Naive thymus-derived CD8-positive, alpha-beta T cell (primary cell): ENCODE measurements at regions not wholly inside any gene's neighbourhood (a gene's known extent, or its start where the extent isn't known, plus 50 kb on each side); places are given as distances from the start of the nearest gene placed in this dataset.
"Not testable (repeated sequence)": the region's sequence is repeated elsewhere in the genome, so short reads cannot be mapped to it uniquely, and the experiment has no call there.

Experiments used
- ATAC-seq, 2 donors: fragments of 150-1000 bp; cut with Tn5 transposase in 1 of 2; sonication (Bioruptor Pico), chemical (Tn5 transposase) in 1 of 2; 1 replicate in 1 of 2; 2 replicates in 1 of 2; pipeline ENCODE4 v1.10.0; 2021; ENCODE audit warnings: mild to moderate bottlenecking in 2 of 2, moderate library complexity in 2 of 2
- POLR2A ChIA-PET: fragments of 350-600 bp; sonication (Branson Sonifier 250); formaldehyde crosslinking; loops from one replicate; lab custom pipeline; 2021; ENCODE audit warnings: antibody characterized with exemption; lab: Charles Lee
- DNase-seq, 10 donors: peaks; one replicate each; pipeline versions ENCODE4 v3.0.0 to v3.0.0-alpha.2; 2020 to 2022
- H3K27ac Mint-ChIP-seq, 10 donors: one replicate each; pipeline ENCODE4 v1.8.0; 2020 to 2022; ENCODE audit warnings: mild to moderate bottlenecking in 10 of 10, mixed read lengths in 10 of 10, moderate library complexity in 4 of 10, inconsistent platforms in 1 of 10
- H3K27me3 Mint-ChIP-seq, 5 donors: one replicate each; pipeline ENCODE4 v1.8.0; 2021 to 2022; ENCODE audit warnings: mixed read lengths in 5 of 5
- H3K36me3 Mint-ChIP-seq, 3 donors: one replicate each; pipeline ENCODE4 v1.8.0; 2020 to 2022; ENCODE audit warnings: mixed read lengths in 3 of 3, mild to moderate bottlenecking in 2 of 3, inconsistent platforms in 1 of 3
- H3K4me1 Mint-ChIP-seq, 4 donors: one replicate each; pipeline ENCODE4 v1.8.0; 2021 to 2022; ENCODE audit warnings: mixed read lengths in 4 of 4
- H3K4me3 Mint-ChIP-seq, 10 donors: one replicate each; pipeline ENCODE4 v1.8.0; 2020 to 2022; ENCODE audit warnings: mild to moderate bottlenecking in 10 of 10, mixed read lengths in 10 of 10, moderate library complexity in 6 of 10, inconsistent platforms in 1 of 10
- H3K9me3 Mint-ChIP-seq, 9 donors: one replicate each; pipeline ENCODE4 v1.8.0; 2020 to 2022; ENCODE audit warnings: mixed read lengths in 9 of 9, mild to moderate bottlenecking in 3 of 9, inconsistent platforms in 1 of 9, moderate library complexity in 1 of 9

DNA sequence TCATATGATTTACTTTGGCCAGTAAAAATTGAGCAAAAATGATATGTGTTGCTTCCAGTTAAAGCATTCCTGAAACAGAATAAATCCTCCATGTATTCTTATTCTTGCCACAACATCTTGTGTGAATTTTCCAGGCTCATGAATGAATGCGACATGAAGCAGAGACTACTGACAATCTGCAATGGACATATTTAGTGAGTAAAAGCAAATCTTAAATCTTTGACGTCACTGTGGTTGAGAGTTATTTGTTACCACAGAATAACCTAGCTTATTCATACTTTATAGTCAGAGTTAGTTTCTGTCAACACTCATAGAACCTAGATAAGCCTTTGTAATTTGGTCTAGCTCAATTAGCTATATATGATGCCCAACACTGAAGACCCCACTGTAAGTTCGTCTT is 1443.1 kb downstream of the PCDH9 start:
- H3K27ac Mint-ChIP-seq = no peak overlapping the region
- no peak for ATAC-seq

DNA sequence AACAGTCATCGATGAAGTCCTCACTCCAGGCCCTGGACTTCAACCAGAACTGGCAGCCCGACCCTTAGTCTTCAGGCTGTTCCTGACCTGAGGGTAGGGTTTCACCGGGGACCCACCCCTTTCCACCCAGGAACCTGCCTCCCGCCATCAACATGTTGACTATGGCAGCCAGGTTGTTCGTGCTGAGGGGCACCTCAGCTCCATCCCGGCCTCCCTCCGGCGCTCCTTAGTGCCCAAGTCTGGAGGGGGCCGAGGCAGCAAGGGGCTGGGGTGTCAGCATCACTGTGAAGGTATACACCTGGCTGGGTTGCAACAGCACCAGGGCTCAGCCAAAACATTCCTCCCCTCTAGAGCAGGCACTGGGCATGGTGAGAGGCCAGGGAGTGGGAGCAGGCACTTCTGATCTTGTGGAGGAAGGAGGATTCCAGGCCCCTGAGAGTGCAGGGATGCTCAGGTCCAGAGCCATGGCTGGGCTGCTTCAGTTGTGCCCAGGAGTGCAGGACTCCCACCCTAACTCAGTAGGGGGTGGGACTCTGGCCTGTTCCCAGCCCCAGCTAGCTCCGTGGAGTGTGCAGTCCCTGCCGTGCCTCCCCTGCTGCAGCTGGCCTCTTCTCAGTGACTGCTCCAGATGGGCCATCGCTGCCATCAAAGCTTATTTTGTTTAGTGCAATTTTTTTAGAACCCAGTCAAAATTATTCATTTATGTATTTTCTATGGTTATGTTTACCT is 1445.9 kb downstream of the PCDH9 start:
- POLR2A ChIA-PET = no interaction called here
- H3K27me3 Mint-ChIP-seq = no peaks in the 10 kb centered on the region
- H3K9me3 Mint-ChIP-seq = peaks cover 0 to 23% (median 9%) of the 10 kb centered on the region in 9 donors
- no peak overlapping the region for H3K27ac Mint-ChIP-seq
- no peaks in the 10 kb centered on the region for H3K36me3 Mint-ChIP-seq
- no peak for ATAC-seq
- H3K4me1 Mint-ChIP-seq = no peaks in the 10 kb centered on the region
- DNase-seq = no peak
- H3K4me3 Mint-ChIP-seq = no peak overlapping the region

More for the DNA sequence above, 1443.1 kb downstream of the PCDH9 start:
- no peaks in the 10 kb centered on the region for H3K36me3 Mint-ChIP-seq
- no peaks in the 10 kb centered on the region for H3K27me3 Mint-ChIP-seq
- no peaks in the 10 kb centered on the region for H3K4me1 Mint-ChIP-seq
- no peak for DNase-seq
- H3K4me3 Mint-ChIP-seq = no peak overlapping the region
- H3K9me3 Mint-ChIP-seq = peaks cover 0 to 19% (median 9%) of the 10 kb centered on the region in 9 donors
- POLR2A ChIA-PET = no interaction called here

DNA sequence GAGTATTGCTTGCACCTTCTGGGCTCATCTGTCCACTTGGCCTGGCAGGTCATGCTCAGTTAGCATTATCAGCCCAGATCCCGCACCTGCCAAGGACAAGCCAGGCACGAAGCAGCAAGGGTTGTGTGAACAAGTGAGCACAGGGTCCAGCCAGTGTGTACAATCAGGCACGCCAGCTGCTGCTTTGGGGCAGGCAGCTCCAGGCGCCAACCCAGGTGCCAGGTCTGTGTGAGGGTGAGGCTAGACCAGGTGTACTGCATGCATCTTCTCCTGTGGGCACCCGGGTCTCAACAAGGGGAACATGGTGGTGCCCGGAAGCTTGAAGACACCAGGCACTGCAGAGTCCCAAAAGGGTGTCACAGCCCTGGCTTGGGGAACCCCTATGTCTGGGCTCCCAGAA is 1446.8 kb downstream of the PCDH9 start:
- ATAC-seq = no peak
- Mint-ChIP-seq H3K36me3 (no peaks in the 10 kb centered on the region), H3K27ac (no peak overlapping the region), H3K27me3 (no peaks in the 10 kb centered on the region), H3K4me3 (no peak overlapping the region), H3K4me1 (no peaks in the 10 kb centered on the region), H3K9me3 (peaks cover 1 to 20% (median 8%) of the 10 kb centered on the region in 9 donors)
- POLR2A ChIA-PET = no interaction called here
- DNase-seq = no peak

DNA sequence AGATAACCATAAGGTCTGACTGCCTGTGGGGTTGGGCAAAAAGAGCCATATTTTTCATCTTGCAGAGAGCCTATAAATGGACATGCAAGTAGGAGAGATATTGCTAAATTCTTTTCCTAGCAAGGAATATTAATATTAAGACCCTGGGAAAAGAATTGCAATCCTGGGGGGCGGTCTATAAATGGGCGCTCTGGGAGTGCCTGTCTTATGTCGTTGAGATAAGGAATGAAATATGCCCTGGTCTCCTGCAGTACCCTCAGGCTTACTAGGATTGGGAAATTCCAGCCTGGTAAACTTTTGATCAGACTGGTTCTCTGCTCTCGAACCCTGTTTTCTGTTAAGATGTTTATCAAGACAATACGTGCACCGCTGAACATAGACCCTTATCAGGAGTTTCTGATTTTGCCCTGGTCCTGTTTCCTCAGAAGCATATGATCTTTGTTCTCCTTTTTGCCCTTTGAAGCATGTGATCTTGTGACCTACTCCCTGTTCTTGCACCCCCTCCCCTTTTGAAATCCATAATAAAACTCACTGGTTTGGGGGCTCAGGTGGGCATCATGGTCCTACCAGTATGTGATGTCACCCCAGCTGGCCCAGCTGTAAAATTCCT is 1458.3 kb downstream of the PCDH9 start:
- H3K27ac Mint-ChIP-seq, H3K27me3 Mint-ChIP-seq, H3K4me1 Mint-ChIP-seq, ATAC-seq, H3K4me3 Mint-ChIP-seq, DNase-seq, POLR2A ChIA-PET: not testable (repeated sequence)
- H3K9me3 Mint-ChIP-seq = peaks cover 7 to 49% (median 33%) of the 10 kb centered on the region in 9 donors
- peaks cover 0 to 14% (median 0%) of the 10 kb centered on the region in 3 donors for H3K36me3 Mint-ChIP-seq

DNA sequence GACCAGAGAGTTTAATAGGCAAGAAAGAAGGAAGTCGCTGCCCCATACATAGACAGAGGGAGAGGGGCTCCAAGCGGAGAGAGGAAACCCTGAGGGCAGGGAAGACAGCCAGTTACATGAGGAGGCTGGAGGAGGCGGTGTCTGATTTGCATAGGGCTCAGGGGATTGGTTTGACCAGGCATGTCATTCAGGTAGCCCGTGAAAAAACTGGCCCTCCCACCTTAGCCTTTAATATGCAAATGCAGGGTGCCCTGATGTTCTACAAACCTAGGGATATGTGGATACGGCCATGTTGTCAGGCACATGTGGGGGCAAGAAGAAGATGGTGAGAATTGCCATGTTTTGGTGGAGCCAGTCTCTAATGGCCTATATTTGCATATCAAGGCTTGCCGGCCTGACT is 1461.6 kb downstream of the PCDH9 start:
- Mint-ChIP-seq H3K9me3 (peaks cover 7 to 36% (median 23%) of the 10 kb centered on the region in 9 donors), H3K27me3 (no peaks in the 10 kb centered on the region), H3K27ac (no peak overlapping the region), H3K4me3 (no peak overlapping the region), H3K36me3 (peaks cover 0 to 14% (median 0%) of the 10 kb centered on the region in 3 donors), H3K4me1 (no peaks in the 10 kb centered on the region)
- POLR2A ChIA-PET = no interaction called here
- DNase-seq (no peak), ATAC-seq (no peak)

DNA sequence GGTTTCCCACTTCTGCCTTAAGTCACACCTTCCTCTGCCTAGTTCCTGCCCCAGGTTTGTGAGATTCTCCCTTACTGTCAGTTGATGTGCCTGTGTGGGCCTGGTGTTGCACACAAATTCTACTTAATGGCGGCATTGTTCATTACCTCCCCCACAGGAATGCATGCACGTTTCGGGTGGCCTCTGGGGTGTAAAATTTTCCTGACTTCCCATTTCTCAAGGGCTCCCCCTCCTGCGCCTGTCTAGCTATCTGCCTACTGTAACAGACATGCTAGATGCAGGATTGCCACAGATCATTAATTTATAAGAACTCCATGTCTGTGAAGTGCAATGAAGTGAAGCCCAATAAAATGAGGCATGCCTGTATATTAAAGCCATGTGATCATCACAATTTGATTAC is 1466.3 kb downstream of the PCDH9 start:
- H3K27me3 Mint-ChIP-seq = no peaks in the 10 kb centered on the region
- H3K4me3 Mint-ChIP-seq = no peak overlapping the region
- H3K36me3 Mint-ChIP-seq = peaks cover 0 to 2% (median 0%) of the 10 kb centered on the region in 3 donors
- POLR2A ChIA-PET = no interaction called here
- H3K27ac Mint-ChIP-seq = no peak overlapping the region
- H3K9me3 Mint-ChIP-seq = peaks cover 6 to 40% (median 17%) of the 10 kb centered on the region in 9 donors
- H3K4me1 Mint-ChIP-seq = no peaks in the 10 kb centered on the region
- DNase-seq (no peak), ATAC-seq (no peak)

DNA sequence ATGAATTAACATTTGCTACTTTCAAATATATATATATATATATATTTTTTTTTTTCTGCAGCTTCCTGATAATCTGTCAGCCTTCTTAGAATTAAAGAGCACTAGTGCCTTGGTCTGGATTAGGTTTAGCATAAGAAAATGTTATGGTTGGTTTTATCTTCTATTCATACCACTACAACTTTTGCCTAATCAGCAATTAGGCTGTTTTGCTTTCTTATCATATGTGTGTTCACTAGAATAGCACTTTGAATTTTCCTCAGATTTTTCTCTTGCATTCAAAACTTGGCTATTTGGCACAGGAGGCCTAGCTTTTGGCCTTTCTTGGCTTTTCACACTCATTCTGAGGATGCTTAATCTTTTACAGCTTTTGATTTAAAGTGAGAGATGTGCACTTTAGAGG is 1468.1 kb downstream of the PCDH9 start:
- H3K4me3 Mint-ChIP-seq = no peak overlapping the region
- H3K27ac Mint-ChIP-seq = no peak overlapping the region
- no peak for ATAC-seq
- H3K36me3 Mint-ChIP-seq = peaks cover 0 to 4% (median 0%) of the 10 kb centered on the region in 3 donors
- POLR2A ChIA-PET = no interaction called here
- H3K4me1 Mint-ChIP-seq = no peaks in the 10 kb centered on the region
- DNase-seq = no peak
- no peaks in the 10 kb centered on the region for H3K27me3 Mint-ChIP-seq
- peaks cover 10 to 39% (median 23%) of the 10 kb centered on the region in 9 donors for H3K9me3 Mint-ChIP-seq

DNA sequence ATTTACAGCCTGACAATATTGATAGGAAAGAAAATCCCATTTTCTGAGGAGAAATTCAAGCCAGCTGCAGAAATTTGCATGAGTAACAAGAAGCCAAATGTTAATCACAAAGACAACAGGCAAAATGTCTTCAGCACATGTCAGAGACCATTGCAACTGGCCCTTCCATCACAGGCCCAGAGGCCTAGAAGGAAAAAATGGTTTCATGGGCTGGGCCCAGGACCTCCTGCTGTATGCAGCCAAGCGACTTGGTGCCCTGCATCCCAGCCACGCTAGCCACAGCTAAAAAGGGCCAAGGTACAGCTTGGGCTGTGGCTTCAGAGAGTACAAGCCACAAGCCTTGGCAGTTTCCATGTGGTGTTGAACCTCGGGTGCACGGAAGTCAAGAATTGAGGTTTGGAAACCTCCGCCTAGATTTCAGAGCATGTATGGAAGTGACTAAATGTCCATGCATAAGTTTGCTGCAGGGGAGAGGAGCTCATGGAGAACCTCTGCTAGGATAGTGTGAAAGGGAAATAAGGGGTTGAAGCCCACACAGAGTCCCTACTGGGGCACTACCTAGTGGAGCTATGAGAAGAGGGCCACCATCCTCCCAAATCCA is 1474.0 kb downstream of the PCDH9 start:
- Mint-ChIP-seq H3K27me3 (no peaks in the 10 kb centered on the region), H3K4me1 (no peaks in the 10 kb centered on the region), H3K36me3 (peaks cover 0 to 13% (median 0%) of the 10 kb centered on the region in 3 donors), H3K4me3 (no peak overlapping the region), H3K27ac (no peak overlapping the region), H3K9me3 (peaks cover 9 to 36% (median 24%) of the 10 kb centered on the region in 9 donors)
- POLR2A ChIA-PET = no interaction called here
- DNase-seq = no peak
- ATAC-seq = no peak

DNA sequence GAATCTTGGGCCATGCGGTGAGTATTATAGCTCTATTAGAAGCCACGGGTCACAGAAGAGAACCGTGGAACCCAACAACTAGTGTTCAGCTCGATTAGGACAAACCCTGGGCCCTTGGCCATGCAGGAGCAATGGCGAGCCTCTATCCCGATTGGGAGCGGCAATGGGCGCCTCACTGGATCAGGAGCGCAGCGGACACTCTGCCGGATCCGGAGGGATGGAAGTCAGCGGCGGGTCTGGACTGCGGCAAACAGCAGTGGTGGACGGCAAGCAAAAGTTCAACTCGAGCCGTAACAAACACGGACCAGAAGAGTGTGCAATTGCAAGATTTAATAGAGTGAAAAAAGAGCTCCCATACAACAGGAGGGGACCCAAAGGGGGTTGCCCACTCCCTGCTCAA is 1481.9 kb downstream of the PCDH9 start:
- Mint-ChIP-seq H3K27ac (no peak overlapping the region), H3K27me3 (no peaks in the 10 kb centered on the region), H3K36me3 (no peaks in the 10 kb centered on the region), H3K4me3 (no peak overlapping the region), H3K4me1 (no peaks in the 10 kb centered on the region), H3K9me3 (peaks cover 0 to 49% (median 6%) of the 10 kb centered on the region in 9 donors)
- POLR2A ChIA-PET = no interaction called here
- ATAC-seq (no peak), DNase-seq (no peak)

DNA sequence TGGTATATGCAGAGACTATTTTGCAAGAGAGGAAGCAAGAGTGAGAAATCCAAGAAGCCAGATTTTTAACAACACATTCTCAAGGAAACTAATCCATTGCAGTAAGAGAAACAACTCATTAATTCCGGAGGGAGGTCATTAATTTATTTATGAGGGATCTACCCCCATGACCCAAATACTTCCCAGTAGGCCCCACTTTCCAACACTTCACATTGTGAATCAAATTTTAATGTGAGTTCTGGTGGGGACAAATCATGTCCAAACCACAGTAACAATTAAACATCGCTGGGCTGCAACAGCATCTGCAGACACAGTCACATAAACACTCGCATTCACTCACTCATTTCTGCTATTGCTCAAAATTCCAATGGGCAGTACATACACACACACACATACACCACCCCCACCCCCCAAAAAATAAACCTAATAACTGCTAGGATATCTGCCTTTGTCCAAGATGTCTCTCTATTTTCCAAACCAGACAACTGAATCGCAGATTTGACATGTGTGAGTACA is 1483.7 kb downstream of the PCDH9 start:
- POLR2A ChIA-PET = no interaction called here
- no peak for DNase-seq
- no peak overlapping the region for H3K4me3 Mint-ChIP-seq
- no peaks in the 10 kb centered on the region for H3K27me3 Mint-ChIP-seq
- no peak overlapping the region for H3K27ac Mint-ChIP-seq
- no peaks in the 10 kb centered on the region for H3K4me1 Mint-ChIP-seq
- peaks cover 0 to 49% (median 6%) of the 10 kb centered on the region in 9 donors for H3K9me3 Mint-ChIP-seq
- no peak for ATAC-seq
- H3K36me3 Mint-ChIP-seq = no peaks in the 10 kb centered on the region

DNA sequence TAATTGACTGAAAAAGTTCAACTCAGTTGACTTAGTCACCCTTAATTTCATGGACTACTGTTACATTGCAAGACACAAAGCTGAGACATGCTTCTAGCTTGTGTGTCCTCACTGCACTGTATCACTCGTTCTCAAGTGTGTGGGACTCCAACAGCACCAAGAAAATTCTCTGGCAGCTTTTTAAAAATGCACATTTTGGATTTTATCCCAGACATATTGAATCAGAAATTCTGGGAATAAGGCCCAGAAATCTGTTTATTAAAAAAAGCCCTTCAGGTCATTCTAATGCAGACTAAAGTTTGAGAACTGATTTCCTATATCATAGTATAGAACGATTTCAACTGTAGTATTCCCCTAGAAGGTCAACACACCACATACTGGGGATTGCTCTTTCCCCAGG is 1485.3 kb downstream of the PCDH9 start:
- H3K27ac Mint-ChIP-seq = no peak overlapping the region
- ATAC-seq (no peak), DNase-seq (no peak)
- H3K36me3 Mint-ChIP-seq = no peaks in the 10 kb centered on the region
- POLR2A ChIA-PET = no interaction called here
- H3K4me3 Mint-ChIP-seq = no peak overlapping the region
- H3K9me3 Mint-ChIP-seq = peaks cover 0 to 50% (median 5%) of the 10 kb centered on the region in 9 donors
- no peaks in the 10 kb centered on the region for H3K27me3 Mint-ChIP-seq
- H3K4me1 Mint-ChIP-seq = no peaks in the 10 kb centered on the region

DNA sequence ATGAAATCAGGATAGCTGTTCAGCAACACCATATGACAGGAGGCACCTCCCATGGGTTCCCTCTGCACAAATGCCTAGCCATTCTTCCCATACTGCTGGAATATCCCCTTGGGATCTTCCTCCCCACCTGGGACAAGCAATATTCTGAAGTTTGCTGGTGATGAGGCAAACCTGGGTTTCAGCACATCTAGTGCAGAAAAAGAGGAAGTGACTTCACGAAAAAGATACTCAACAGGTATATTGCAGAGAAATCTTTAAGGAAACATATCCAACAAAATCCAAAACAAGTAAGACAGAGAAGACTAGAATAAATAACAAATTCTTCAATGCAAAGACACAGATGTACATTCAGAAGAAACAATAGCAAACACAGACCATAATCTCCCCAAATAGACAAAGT is 1497.0 kb downstream of the PCDH9 start:
- peaks cover 0 to 7% (median 0%) of the 10 kb centered on the region in 3 donors for H3K36me3 Mint-ChIP-seq
- no peak overlapping the region for H3K4me3 Mint-ChIP-seq
- no peaks in the 10 kb centered on the region for H3K4me1 Mint-ChIP-seq
- peaks cover 5 to 52% (median 27%) of the 10 kb centered on the region in 9 donors for H3K9me3 Mint-ChIP-seq
- DNase-seq (no peak), ATAC-seq (no peak)
- no peaks in the 10 kb centered on the region for H3K27me3 Mint-ChIP-seq
- H3K27ac Mint-ChIP-seq = no peak overlapping the region
- POLR2A ChIA-PET = no interaction called here

DNA sequence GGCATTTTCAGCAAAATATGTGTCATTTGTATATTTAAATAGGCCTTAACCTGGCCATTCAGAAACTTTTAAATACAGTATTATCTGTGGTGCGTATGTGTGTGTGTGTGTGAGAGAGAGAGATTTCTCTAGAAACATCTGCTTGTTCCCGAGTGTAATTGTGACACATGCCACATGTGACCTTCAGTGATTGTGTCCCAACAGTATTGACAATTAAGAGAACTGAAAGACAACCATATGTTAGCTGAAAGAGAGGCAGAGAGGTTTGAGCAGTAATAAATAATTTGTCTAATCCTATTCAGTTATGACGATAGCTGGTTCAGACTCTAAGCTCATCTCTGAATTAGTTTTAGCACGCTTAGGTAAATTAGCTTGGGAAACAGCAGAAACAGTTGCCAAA is 1503.1 kb downstream of the PCDH9 start:
- no peak overlapping the region for H3K27ac Mint-ChIP-seq
- ATAC-seq = no peak
- POLR2A ChIA-PET = no interaction called here
- DNase-seq = no peak
- H3K36me3 Mint-ChIP-seq = no peaks in the 10 kb centered on the region
- no peak overlapping the region for H3K4me3 Mint-ChIP-seq
- H3K9me3 Mint-ChIP-seq = peaks cover 2 to 17% (median 5%) of the 10 kb centered on the region in 9 donors
- no peaks in the 10 kb centered on the region for H3K27me3 Mint-ChIP-seq
- H3K4me1 Mint-ChIP-seq = no peaks in the 10 kb centered on the region
